ENCODE measurements at regions not wholly inside any gene's neighbourhood (a gene's known extent, or its start where the extent isn't known, plus 50 kb on each side); places are given as distances from the start of the nearest gene placed in this dataset.

- DNase-seq (ENCODE audit: low spot score) = no peak
- TF ChIP-seq CTCF (IDR thresholded peaks at IDR 0.05; ENCODE audit: extremely low read depth, insufficient read depth, missing control alignments) = no peak
- in situ Hi-C loops (cut with MboI; ENCODE audit: low pct_unique_long_range_greater_than_20kb, low sequenced_read_pairs, unreplicated experiment) = no loop called here
Observed at GRCh38 chr20:4415281-4415680, 166.2 kb upstream of the ADRA1D start.

- in situ Hi-C loops (cut with MboI; ENCODE audit: low pct_unique_long_range_greater_than_20kb, low sequenced_read_pairs, unreplicated experiment) = no loop called here
- DNase-seq (ENCODE audit: low spot score) = no peak
- no peak for TF ChIP-seq CTCF (IDR thresholded peaks at IDR 0.05; ENCODE audit: extremely low read depth, insufficient read depth, missing control alignments)
Observed at GRCh38 chr20:4413314-4414049, 164.4 kb upstream of the ADRA1D start.

- DNase-seq (ENCODE audit: low spot score) = no peak
- in situ Hi-C loops (cut with MboI; ENCODE audit: low pct_unique_long_range_greater_than_20kb, low sequenced_read_pairs, unreplicated experiment) = no loop called here
- TF ChIP-seq CTCF (IDR thresholded peaks at IDR 0.05; ENCODE audit: extremely low read depth, insufficient read depth, missing control alignments) = no peak
Observed at GRCh38 chr20:4412216-4412615, 163.1 kb upstream of the ADRA1D start.

GRCh38 chr20:4411744-4412143, 162.7 kb upstream of the ADRA1D start:
- DNase-seq (ENCODE audit: low spot score) = no peak
- in situ Hi-C loops (cut with MboI; ENCODE audit: low pct_unique_long_range_greater_than_20kb, low sequenced_read_pairs, unreplicated experiment) = no loop called here
- TF ChIP-seq CTCF (IDR thresholded peaks at IDR 0.05; ENCODE audit: extremely low read depth, insufficient read depth, missing control alignments) = no peak

GRCh38 chr20:4406627-4407026, 157.5 kb upstream of the ADRA1D start:
- in situ Hi-C loops (cut with MboI; ENCODE audit: low pct_unique_long_range_greater_than_20kb, low sequenced_read_pairs, unreplicated experiment) = no loop called here
- no peak for TF ChIP-seq CTCF (IDR thresholded peaks at IDR 0.05; ENCODE audit: extremely low read depth, insufficient read depth, missing control alignments)
- no peak for DNase-seq (ENCODE audit: low spot score)

GRCh38 chr20:4401601-4402000, 152.5 kb upstream of the ADRA1D start:
- DNase-seq (ENCODE audit: low spot score) = no peak
- in situ Hi-C loops (cut with MboI; ENCODE audit: low pct_unique_long_range_greater_than_20kb, low sequenced_read_pairs, unreplicated experiment) = no loop called here
- TF ChIP-seq CTCF (IDR thresholded peaks at IDR 0.05; ENCODE audit: extremely low read depth, insufficient read depth, missing control alignments) = no peak

Data from GM13977 (cell line).